NCI-H748 treated with DMSO at 0.1 percent for 48 hours (cell line): ENCODE measurements at regions not wholly inside any gene's neighbourhood (a gene's known extent, or its start where the extent isn't known, plus 50 kb on each side); places are given as distances from the start of the nearest gene placed in this dataset.

Source experiments
- DNase-seq: peaks from one replicate; lab custom pipeline; 2025; lab: John Stamatoyannopoulos, UW

DNA sequence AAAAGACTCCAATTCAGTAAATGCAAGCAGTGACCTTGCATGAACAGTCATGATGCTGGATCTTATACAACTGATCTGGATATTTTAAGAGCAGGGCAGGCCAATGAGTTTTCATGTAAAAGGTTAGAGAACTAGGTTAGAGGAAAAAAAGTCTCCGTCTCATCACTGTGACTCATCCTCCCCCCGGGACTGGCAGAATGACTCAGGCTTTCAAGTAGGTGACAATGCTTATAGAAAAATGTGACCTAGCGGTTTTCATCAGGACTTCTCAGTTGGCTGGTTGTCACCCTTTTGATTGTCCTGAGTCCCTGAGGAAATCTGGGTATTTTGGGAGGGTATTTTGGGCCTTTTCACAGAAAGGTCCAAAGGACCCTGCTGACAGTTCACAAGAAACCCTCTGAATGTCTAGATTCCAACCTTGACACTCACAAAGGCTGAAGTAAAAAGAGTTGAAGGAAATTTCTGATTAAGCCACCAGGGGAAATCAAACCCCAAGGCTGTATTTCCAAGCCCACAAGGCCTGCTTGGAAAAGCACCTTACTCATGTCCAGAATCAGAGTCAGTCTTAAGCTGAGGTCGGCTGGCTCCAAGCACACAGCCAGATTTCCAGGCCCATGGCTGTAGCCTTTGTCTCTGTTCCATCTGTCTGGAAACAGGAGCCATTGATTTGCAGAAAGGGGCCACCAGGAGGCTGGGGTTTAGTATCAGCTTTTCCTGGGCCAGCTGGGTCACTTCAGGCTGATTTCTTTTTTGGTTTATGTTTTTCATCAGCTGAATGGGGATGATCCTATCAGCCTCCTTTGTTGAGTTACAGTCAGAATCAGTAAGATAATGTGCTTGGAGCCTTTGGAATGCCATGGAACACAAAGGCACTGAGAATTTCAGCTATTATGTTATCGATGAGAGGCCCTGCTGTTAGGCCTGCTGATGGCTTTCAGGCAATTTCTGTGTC is 226.4 kb upstream of the HABP2 start:
- no peak for DNase-seq

DNA sequence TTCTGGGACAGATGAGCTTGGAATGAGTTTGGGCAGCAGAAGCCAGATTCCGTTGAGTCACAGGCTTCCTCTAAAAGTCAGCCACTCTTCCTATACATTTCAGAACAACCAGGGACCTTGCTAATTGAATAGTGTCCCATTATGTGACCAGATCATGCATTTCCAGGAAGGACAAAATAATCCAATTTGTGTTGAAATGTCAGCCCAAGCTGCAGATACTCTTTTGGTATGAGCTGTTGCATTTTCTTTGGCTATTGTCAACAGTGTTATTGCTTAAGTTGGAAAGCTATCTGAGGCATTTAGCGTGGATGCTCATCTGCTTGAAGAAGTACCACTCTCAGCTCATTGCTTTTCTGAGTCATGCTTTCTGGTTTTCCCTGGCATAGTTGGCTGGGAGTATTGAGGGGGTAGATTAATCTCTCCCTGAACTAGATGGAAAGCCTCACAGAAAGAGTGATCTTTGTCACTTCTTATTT is 223.7 kb upstream of the HABP2 start:
- DNase-seq = no peak

DNA sequence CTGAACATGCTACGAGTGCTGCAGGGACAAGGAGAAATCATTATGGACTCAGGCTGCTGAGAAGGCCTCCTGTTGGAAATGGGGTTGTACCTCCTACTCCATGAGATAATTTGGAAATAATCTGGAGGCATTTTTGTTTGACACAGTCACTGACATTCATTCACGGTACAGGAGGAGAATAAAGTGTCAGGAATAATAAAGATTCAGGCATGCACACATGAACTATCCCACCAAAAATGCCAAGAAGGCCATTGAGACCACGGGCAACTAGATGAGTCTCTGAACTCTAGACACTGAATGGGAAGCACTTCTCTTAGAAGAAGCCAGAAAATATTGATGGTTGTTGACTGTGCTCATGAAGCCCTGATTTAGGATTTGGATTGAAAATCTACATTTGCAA is 220.9 kb upstream of the HABP2 start:
- no peak for DNase-seq

DNA sequence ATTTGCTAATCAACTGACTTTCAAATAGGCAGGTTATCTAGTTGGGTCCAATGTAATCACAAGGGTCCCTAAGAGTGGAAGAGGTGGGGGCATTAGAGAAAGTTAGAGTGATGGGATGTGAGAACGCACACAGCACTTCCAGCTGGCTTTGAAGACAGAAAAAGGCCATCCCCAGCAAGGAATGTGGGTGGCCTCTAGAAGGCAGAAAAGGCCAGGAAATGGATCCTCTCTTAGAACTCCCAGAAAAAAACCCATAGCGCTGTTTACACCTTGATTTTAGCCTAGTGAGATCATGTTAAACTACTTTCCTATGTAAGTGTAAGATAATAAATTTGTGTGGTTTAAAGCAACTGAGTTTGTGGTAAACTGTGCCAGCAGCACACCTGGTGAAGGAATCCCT is 219.5 kb upstream of the HABP2 start:
- no peak for DNase-seq

DNA sequence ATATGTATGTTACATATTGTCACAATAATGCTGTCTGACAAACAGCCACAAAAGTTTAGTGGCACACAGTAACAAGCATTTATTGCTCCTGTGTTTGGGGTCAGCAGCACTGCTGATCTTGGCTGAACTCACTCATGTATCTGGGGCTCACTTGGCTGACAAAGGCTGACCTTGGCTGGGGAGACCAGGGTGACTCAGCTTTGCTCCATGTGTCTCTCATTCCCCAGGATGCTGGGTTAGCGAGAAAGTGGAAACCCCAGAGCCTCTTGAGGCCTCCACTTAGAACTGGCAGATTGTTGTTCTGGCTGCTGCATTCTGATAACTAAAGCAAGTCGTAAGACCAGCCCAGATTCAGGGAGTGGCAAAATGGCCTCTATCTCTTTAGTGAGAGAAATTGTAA is 217.3 kb upstream of the HABP2 start:
- no peak for DNase-seq

DNA sequence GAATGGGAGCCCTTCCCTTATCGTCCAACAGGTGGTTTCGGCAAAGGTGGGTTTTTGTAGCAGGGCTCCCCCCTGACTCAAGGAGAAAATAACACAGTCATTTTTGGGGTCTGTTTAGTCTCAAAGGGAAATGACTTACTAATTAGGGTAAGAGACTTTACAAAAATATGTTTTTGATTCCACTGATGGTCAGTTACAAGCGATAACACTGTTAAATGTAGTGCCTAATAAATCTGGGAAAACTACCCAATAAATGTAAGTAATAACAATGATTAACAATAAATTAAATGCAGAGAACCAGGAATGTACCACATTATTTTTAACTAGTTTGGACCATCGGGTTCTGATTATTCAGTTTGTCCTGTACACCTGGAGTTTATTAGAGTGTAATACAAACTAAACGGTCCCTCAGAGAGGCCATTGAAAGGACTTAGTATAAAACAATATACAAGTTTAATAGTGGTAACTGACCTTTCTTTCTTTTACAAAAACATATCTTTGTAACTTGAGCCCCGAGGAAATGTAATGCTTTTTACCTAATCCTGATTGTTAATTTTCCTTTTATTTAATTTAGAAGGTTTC is 216.2 kb upstream of the HABP2 start:
- DNase-seq = no peak

DNA sequence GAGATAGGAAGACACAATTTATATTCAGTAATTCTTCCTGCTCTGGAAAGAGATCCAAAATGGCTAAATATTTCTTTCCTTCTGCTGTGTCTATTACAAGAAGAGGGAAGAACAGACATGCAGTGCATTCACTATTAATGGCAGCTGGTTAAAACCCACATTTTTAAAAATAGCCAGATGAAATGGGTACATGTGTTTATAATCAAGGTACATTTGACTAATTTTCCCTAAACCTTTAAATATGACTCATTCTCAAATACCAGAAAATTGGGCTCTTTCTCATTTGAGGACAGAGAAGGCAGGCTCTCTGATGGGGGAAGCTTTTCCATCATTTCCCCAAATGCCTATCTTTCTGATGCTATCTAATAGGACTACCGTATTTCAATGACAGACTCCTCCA is 215.7 kb upstream of the HABP2 start:
- no peak for DNase-seq

DNA sequence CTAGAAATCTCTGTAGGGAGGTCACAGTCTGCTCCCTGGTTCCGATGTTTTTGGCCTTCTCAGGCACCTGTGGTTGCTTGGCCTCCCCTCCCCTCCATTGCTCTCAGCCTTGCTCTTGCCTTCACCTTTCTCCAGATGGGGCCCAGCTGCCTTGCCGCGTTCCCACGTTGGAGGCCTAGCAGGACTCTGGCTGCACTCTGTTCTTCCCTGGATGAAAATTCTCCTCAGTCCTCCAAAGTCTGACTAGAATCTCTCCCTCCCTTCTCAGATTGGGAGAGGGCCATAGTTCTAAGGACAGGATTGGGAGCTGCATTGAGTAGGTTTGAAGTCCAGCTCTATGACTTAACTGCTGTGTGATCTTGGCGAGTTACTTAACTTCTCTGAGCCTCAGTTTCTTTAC is 213.7 kb upstream of the HABP2 start:
- no peak for DNase-seq

DNA sequence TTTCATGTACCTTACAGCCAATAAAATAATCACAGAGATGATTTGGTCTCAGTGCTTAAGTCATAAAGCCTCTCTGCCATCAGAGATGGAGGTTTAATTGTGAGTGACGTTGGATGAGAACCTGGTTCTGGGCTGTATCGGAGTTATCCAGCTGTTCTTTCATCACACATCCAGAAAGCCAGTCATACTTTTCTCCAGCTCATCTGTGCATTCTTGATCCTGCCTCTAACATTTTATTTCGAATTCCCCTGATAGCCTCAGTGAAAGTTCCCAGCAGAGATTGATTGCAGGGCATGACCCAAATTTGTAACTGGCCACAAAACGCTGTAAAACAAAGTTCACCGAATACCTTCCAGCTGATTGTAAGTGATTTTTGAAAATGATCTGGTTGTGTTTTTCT is 212.6 kb upstream of the HABP2 start:
- DNase-seq = no peak

DNA sequence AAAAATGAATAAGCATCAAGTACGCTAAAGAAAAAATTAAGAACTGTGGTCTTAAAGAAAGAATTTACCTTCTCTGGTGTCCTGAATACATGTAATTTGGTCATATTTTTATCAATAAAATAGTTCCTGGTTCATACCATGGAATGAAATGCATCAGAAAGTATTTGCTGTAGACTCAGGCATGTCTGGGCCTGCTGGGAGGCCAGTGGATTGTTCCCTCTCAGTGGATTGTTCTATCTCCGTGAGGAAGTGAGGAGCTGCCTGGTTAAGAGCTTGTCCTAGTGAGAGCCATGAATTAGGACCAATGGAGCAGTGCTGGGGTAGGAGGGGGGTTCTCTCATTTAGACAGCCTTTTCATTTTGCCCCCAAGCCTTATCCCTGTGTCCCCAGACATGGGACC is 211.7 kb upstream of the HABP2 start:
- no peak for DNase-seq

DNA sequence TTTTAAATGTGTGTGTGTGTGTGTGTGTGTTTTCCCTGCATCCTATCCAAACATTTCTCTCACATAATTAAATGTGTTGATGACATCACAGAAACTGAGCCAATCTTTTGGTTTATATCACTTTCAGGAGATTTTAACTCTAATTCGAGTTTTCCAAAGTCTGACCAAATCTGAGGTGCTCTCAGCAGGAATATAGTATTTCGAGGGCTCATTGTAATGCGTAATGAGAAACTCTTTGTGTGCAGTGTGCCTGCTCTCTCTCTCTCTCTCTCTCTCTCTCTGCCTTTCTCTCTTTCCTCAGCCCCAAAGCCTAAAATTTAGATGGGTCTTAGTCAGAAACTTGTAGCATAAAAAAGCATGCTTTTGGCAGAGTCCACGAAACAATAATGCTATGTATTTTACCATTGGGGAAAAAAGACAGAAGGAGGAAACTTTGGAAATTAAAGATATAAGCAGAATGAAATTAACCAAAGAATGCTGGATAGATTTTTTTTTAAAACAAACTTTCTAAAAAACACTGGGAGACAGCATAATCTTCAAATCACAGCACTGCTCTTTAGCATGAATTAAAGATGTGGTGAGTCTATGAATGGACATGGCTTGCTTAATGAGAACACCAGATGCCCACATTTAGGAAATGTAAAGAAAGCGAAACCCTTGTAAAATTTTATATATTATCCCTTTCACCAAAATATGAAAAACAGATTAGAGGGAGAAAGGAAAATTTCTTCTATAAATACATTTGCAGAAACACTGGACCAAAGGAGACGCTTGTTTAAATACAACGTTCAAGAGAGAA is 206.8 kb upstream of the HABP2 start:
- DNase-seq = no peak

DNA sequence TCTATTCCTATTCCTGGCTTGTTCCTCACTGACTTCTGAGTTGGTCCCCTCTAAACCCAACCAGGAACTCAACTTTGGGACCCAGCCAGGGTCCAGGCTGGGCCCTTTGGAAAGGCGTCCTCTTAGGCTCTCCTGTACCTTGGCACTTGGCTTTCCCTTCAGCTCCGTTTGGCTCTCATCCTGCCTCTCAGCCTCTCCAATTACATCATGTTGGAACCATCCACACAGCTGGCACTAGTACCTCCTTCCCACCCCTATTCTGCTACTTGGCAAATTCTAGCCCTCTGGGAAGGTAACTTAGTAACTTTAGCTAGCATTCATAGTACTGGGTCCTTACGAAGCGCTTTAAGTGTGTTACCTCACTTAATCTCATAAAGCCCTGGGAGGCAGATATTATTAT is 205.3 kb upstream of the HABP2 start:
- no peak for DNase-seq

DNA sequence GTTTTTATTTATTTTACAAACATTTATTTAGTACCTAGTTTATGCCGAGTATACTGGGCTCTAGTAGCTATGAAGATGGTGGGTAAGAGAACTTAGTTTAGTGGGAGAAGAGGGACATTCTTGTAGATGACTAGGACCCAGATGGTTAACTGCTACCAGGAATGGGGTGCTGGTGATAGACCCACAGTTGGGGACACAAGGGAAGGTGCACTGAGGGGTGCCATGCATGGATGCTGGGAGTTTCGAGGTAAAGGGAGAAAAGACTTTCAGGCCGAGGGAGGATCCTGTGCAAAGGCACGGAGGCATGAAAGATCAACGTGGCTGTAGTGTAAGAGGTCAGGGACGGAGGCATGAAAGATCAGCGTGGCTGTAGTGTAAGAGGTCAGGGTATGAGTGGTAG is 204.2 kb upstream of the HABP2 start:
- no peak for DNase-seq

DNA sequence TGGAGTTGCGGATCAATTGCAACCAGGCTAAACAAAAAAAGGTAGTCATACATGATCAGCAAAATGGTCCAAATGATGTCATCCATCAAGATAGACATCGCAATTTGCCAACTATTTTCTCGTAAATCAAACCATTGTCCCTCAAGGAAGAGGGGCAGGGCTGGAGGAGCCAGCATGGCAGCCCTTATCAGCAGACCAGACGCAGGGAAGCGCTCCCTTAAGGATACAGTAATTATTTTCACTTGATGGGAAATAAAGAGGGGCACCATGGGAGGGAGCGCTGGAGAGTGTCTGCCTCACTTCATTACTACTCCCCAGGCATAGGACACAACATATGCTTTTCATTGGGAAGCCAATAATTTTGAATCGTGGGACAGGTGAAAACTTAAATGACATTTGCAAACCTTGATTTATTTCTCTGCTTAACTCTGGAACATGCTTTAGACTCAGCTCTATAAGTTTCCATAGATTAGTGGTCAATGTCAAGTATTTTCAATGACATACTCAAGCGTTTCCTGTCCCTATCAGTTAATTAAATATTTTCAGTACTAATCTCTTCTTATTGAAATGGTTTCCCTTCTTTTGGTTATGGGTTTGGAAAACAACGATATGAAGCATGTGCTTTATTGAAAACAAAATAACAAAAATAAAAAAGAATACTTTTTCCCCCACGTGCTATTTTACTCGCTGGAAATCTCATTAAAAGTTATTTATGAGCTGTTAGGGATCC is 202.4 kb upstream of the HABP2 start:
- no peak for DNase-seq

DNA sequence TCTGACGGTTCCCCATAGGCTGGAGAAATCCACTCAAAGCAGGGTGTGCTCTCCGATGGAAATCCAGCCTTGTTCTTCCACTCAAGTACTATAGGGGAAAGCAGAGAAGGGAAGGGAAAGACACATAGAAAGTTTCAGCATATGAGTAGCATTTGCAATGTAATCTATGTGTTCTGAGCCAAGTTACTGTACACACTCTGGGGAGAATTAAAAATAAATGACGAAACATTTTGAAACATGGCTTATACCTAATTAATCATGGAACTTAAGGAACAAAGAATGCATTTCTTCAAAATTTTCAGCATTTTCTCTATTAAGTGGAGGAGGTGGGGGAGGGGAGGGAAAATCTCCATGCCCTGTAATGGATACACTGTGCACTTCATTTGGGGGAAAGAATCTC is 198.1 kb upstream of the HABP2 start:
- DNase-seq = no peak

DNA sequence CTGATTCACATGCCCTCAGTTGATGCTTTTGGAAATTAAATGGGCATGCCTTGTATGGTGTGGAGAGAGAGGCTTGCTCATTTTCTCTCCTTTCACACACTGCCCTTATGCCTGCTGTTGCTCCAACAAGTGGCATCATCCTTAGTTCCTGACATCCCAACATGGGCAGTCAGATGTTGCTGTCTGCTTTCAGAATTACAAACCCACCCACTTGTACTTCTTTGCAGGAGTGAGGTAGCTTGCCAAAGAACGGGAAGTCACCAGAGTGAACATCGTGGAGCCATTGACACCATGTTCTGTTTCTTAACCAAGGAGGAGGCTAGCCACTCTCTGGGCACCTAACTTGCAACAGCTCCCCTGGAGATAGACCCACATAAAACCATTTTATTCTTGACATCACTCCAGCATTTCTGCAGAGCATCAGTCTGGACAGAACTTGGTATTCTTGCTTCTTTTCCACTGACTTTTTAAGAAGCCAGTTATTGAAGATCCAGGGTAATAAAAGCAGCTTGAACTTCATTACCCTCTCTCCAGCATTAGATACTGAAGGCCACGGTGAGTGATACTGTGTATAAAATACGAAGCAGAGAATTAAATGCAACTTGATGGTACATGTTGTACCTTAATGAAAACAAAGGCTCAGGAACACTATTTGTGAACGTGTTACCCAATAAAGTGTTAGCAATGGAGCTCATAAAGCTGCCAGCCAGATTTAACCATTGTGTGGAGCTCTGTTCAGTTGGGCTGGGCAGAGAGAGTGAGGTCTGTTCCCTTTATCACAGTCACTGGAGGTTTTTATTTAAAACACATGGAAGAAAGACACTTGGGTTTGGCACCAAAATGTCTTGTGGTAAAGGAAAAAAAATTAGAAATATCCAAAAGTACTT is 195.8 kb upstream of the HABP2 start:
- DNase-seq = no peak

DNA sequence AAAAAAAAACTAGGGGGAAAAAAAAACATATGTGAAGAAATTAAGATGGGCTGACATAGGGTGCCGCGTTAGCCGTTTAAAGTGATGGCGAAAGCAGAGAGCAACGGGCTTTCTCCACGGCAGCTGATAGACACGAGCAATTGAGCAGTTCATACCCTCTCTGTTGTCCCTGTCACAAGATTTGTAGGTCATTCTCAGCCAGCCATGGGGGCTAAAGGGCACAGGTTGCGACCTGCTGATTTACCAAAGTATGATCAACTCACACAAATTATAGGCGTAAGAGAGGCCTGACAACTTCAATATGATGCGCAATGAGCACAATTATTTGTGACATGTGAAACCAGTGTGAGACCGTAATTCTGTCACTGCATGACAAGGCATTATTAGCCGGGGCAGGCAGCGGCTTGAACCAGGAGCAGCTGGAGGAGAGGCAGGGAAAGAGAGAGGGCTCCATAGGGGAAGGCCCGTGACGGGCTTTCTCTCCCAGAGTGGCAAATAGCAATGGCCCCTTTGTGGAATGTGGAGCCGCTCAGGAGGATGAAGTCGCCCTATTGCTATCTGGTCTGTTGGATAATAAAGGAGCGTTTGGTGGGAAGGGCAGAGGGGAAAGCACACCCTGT is 195.1 kb upstream of the HABP2 start:
- no peak for DNase-seq

DNA sequence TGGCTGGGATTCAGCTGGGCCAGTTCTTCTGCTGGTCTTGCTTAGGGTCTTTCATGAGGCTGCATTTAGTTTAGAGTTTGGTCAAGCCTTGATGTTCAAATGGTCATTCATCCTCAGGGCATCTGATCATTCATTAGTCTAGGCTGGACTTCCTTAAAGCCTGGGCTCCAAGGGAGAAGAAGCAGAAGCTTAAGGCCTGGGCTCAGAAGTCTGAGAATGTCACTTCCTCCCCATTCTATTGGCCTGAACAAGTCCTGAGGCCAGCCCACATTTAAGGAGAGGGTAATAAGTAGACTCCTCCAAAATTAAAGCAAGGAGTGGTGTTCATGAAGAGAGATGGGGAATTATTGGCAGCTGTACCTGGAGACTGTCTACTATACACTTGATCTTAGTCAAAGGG is 193.2 kb upstream of the HABP2 start:
- DNase-seq = no peak

DNA sequence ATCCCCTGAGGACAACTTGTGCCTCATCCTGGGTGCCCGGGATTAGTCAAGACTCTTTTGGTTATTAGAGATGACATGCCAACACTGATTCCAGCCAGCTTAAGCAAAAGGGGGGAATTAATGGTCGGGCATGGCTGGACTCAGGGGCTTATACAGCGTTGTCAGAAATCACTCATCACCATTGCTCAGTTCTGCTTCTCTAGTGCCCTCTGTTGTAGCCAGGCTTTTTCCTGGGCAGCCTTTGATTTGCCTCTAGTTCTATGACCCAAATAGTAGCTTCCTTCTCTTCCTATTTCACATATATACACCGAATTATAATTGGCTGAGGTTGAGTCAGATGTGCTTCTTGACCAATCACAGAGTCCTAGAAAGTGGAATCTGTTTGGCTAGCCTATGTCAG is 192.0 kb upstream of the HABP2 start:
- DNase-seq = no peak

DNA sequence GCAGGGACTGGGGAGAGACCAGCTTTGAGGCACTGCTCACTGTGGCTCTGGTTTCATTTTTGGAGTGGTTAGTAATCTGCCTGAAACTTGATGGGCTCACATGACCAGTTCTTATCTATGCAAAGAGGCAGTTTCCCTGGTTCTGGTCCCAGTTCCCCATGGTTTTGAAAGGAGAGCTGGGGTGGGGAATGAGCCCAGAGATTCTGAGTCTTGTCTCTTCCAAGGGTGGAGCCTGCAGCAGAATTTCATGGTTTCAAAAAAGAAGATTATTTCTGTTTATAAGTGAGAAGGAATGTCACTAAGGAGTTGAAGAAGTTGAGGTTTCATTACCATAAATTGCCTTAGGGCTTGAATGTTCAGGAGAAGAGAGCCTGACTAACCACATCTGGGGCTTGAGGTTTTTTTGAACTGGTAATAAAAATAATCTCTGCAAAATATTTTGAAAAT is 190.2 kb upstream of the HABP2 start:
- DNase-seq = no peak

DNA sequence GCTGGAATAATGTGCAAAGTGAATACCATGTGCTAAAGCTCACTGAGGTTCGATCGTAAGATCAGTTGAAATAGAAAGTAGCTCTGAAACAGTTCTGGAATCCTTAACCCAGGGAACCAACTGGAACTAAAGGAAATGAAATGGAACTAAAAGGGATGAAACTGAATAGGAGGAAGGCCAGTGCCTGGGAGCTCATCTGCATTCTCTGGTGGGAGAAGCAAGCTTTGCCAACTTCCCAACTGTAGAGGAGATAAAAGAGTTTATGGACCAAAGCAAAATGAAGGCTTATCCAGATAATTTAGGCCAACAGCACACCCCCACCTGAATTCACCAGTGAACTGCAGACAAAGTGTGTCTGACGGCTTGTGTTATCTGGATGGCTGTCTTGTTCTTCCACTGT is 188.6 kb upstream of the HABP2 start:
- DNase-seq = no peak
